ENCODE measurements at regions not wholly inside any gene's neighbourhood (a gene's known extent, or its start where the extent isn't known, plus 50 kb on each side); places are given as distances from the start of the nearest gene placed in this dataset.

- DNase-seq (ENCODE audit: low spot score) = no peak
Observed at GRCh38 chr1:118340928-118341910, 156.2 kb upstream of the SPAG17 start.

GRCh38 chr1:118339400-118340124, 154.5 kb upstream of the SPAG17 start:
- DNase-seq (ENCODE audit: low spot score) = no peak

- no peak for DNase-seq (ENCODE audit: low spot score)
Observed at GRCh38 chr1:118338936-118339335, 153.9 kb upstream of the SPAG17 start.

- no peak for DNase-seq (ENCODE audit: low spot score)
Observed at GRCh38 chr1:118337346-118337745, 152.3 kb upstream of the SPAG17 start.

- DNase-seq (ENCODE audit: low spot score) = peak; percentile 81
Observed at GRCh38 chr1:118335331-118335732, 150.3 kb upstream of the SPAG17 start.

- DNase-seq (ENCODE audit: low spot score) = no peak
Observed at GRCh38 chr1:118334506-118334905, 149.5 kb upstream of the SPAG17 start.

- DNase-seq (ENCODE audit: low spot score) = no peak
Observed at GRCh38 chr1:118333601-118334210, 148.7 kb upstream of the SPAG17 start.

GRCh38 chr1:118326960-118327629, 142.1 kb upstream of the SPAG17 start:
- no peak for DNase-seq (ENCODE audit: low spot score)

GRCh38 chr1:118325550-118326225, 140.7 kb upstream of the SPAG17 start:
- no peak for DNase-seq (ENCODE audit: low spot score)

GRCh38 chr1:118323246-118323645, 138.2 kb upstream of the SPAG17 start:
- DNase-seq (ENCODE audit: low spot score) = no peak

GRCh38 chr1:118322331-118322730, 137.3 kb upstream of the SPAG17 start:
- no peak for DNase-seq (ENCODE audit: low spot score)

- no peak for DNase-seq (ENCODE audit: low spot score)
Observed at GRCh38 chr1:118321840-118322239, 136.8 kb upstream of the SPAG17 start.

GRCh38 chr1:118317842-118318614, 133.0 kb upstream of the SPAG17 start:
- peak; percentile 11 for DNase-seq (ENCODE audit: low spot score)

GRCh38 chr1:118306851-118307250, 121.8 kb upstream of the SPAG17 start:
- DNase-seq (ENCODE audit: low spot score) = no peak

GRCh38 chr1:118304722-118305359, 119.8 kb upstream of the SPAG17 start:
- DNase-seq (ENCODE audit: low spot score) = peak; percentile 24

GRCh38 chr1:118303534-118303933, 118.5 kb upstream of the SPAG17 start:
- no peak for DNase-seq (ENCODE audit: low spot score)

GRCh38 chr1:118303064-118303463, 118.0 kb upstream of the SPAG17 start:
- DNase-seq (ENCODE audit: low spot score) = no peak

GRCh38 chr1:118302145-118302544, 117.1 kb upstream of the SPAG17 start:
- DNase-seq (ENCODE audit: low spot score) = no peak

GRCh38 chr1:118300808-118301207, 115.8 kb upstream of the SPAG17 start:
- DNase-seq (ENCODE audit: low spot score) = no peak

GRCh38 chr1:118298397-118298796, 113.4 kb upstream of the SPAG17 start:
- DNase-seq (ENCODE audit: low spot score) = no peak

All from NAMALWA (cell line).